IMR-90 (cell line): ENCODE measurements at regions not wholly inside any gene's neighbourhood (a gene's known extent, or its start where the extent isn't known, plus 50 kb on each side); places are given as distances from the start of the nearest gene placed in this dataset.

Source experiments
- ATAC-seq: fragments of 200-7000 bp; cut with Tn5 transposase; 2 replicates; pipeline ENCODE4 v1.9.1; 2020; ENCODE audit warnings: low read depth, mild to moderate bottlenecking, moderate library complexity
- BruUV-seq: library from RNA; stranded (reverse); fragments of 400-500 nt; replicated peaks from 2 replicates; lab custom pipeline; 2021; lab: Mats Ljungman, UMichigan
- CTCF ChIA-PET: fragments of 300-600 bp; formaldehyde crosslinking; extraction: SDS; loops from one replicate; lab custom pipeline; 2021; ENCODE audit warnings: antibody characterized with exemption; lab: Yijun Ruan, JAX
- POLR2A ChIA-PET: fragments of 300-600 bp; sonication (Branson Sonifier 250); formaldehyde crosslinking; loops from one replicate; lab custom pipeline; 2022; ENCODE audit warnings: antibody characterized with exemption; ENCODE audit not compliant: unreplicated experiment; lab: Charles Lee
- DNase-seq: peaks from one replicate; pipeline ENCODE4 v3.0.0; 2013
- H2AFZ ChIP-seq: replicated peaks from 2 replicates; pipeline ENCODE3; 2013; ENCODE audit warnings: low read length, mild to moderate bottlenecking; ENCODE audit not compliant: poor library complexity
- H2AK5ac ChIP-seq: 2 replicates; pipeline ENCODE4 v1.6.1; 2013; ENCODE audit warnings: low read depth, low read length, inconsistent platforms
- H2AK9ac ChIP-seq: replicated peaks from 2 replicates; pipeline ENCODE3; 2013; ENCODE audit warnings: mild to moderate bottlenecking, low read depth, low read length, moderate library complexity; ENCODE audit not compliant: poor library complexity
- H2BK120ac ChIP-seq: 2 replicates; pipeline ENCODE4 v1.6.1; 2013; ENCODE audit warnings: low read depth, low read length, inconsistent platforms
- H2BK15ac ChIP-seq: 3 replicates; pipeline ENCODE4 v1.6.1; 2013; ENCODE audit warnings: low read depth, low read length, inconsistent platforms
- H2BK20ac ChIP-seq: 2 replicates; pipeline ENCODE4 v1.6.1; 2013; ENCODE audit warnings: low read depth, mild to moderate bottlenecking, inconsistent platforms, low read length, moderate library complexity
- H2BK5ac ChIP-seq: 2 replicates; pipeline ENCODE4 v1.6.1; 2013; ENCODE audit warnings: mild to moderate bottlenecking, low read depth, low read length, inconsistent platforms; ENCODE audit not compliant: poor library complexity, severe bottlenecking
- H3K14ac ChIP-seq: replicated peaks from 2 replicates; pipeline ENCODE4 v1.6.1; 2013; ENCODE audit warnings: low read depth, low read length, inconsistent platforms
- H3K18ac ChIP-seq: 2 replicates; pipeline ENCODE4 v1.6.1; 2013; ENCODE audit warnings: low read depth, low read length, control low read depth
- H3K23ac ChIP-seq: 2 replicates; pipeline ENCODE4 v1.6.1; 2013; ENCODE audit warnings: low read depth, low read length, inconsistent platforms
- H3K27ac ChIP-seq: 2 replicates; pipeline ENCODE4 v1.5.1; 2013; ENCODE audit warnings: mild to moderate bottlenecking, control low read depth, low read length; ENCODE audit not compliant: insufficient read depth
- H3K27me3 ChIP-seq: 2 replicates; pipeline ENCODE4 v1.6.1; 2013; ENCODE audit warnings: low read length; ENCODE audit not compliant: control insufficient read depth, insufficient read depth
- H3K36me3 ChIP-seq: 2 replicates; pipeline ENCODE4 v1.6.1; 2013; ENCODE audit warnings: low read length, mixed read lengths; ENCODE audit not compliant: control insufficient read depth, insufficient read depth
- H3K4ac ChIP-seq: 2 replicates; pipeline ENCODE4 v1.6.1; 2013; ENCODE audit warnings: low read depth, low read length, inconsistent platforms
- H3K4me1 ChIP-seq: 2 replicates; pipeline ENCODE4 v1.6.1; 2013; ENCODE audit warnings: low read length, mixed read lengths; ENCODE audit not compliant: control insufficient read depth, insufficient read depth
- H3K4me2 ChIP-seq: 2 replicates; pipeline ENCODE4 v1.6.1; 2013; ENCODE audit warnings: low read depth, mild to moderate bottlenecking, control low read depth, low read length, moderate library complexity
- H3K4me3 ChIP-seq: 2 replicates; pipeline ENCODE4 v1.5.1; 2013; ENCODE audit warnings: low read depth, mild to moderate bottlenecking, control low read depth, low read length, moderate library complexity; ENCODE audit not compliant: insufficient read depth
- H3K56ac ChIP-seq: 2 replicates; pipeline ENCODE4 v1.6.1; 2013; ENCODE audit warnings: low read length, inconsistent platforms; ENCODE audit not compliant: insufficient read depth; ENCODE audit errors: extremely low read depth
- H3K79me1 ChIP-seq, 2 experiments: 2 replicates each; pipeline ENCODE4 v1.6.1; 2013; ENCODE audit warnings: low read length in 2 of 2, inconsistent platforms in 1 of 2, low read depth in 1 of 2
- H3K9ac ChIP-seq: 2 replicates; pipeline ENCODE4 v1.6.1; 2013; ENCODE audit warnings: low read depth, low read length, control low read depth
- H3K9me1 ChIP-seq: 2 replicates; pipeline ENCODE4 v1.6.1; 2013; ENCODE audit warnings: low read length, inconsistent platforms; ENCODE audit not compliant: insufficient read depth
- H3K9me3 ChIP-seq: 2 replicates; pipeline ENCODE4 v1.6.1; 2013; ENCODE audit warnings: low read length; ENCODE audit not compliant: control insufficient read depth, insufficient read depth
- H4K20me1 ChIP-seq: 2 replicates; pipeline ENCODE4 v1.6.1; 2013; ENCODE audit warnings: low read length, inconsistent platforms; ENCODE audit not compliant: insufficient read depth
- H4K5ac ChIP-seq: 2 replicates; pipeline ENCODE4 v1.6.1; 2013; ENCODE audit warnings: mild to moderate bottlenecking, low read depth, low read length, control low read depth
- H4K8ac ChIP-seq, 2 experiments: 2 replicates each; pipeline ENCODE4 v1.6.1; 2013; ENCODE audit warnings: low read depth in 2 of 2, low read length in 2 of 2, control low read depth in 1 of 2, inconsistent platforms in 1 of 2
- H4K91ac ChIP-seq: 2 replicates; pipeline ENCODE4 v1.6.1; 2013; ENCODE audit warnings: low read depth, low read length, inconsistent platforms; ENCODE audit not compliant: insufficient read depth
- BHLHE40 ChIP-seq: fragments of 150-350 bp; IDR thresholded peaks from 2 replicates; pipeline ENCODE4 v1.6.1; 2016; ENCODE audit warnings: mild to moderate bottlenecking, low read depth, low read length
- CEBPB ChIP-seq: IDR thresholded peaks from 2 replicates; pipeline ENCODE4 v1.6.1; 2012; ENCODE audit warnings: low read depth, low read length, improper control_type of control experiment
- CHD1 ChIP-seq: IDR thresholded peaks from 2 replicates; pipeline ENCODE4 v1.6.1; 2012; ENCODE audit warnings: low read depth, low read length, improper control_type of control experiment
- CTCF ChIP-seq: conservative IDR thresholded peaks from 2 replicates; pipeline ENCODE4 v1.5.1; 2012; ENCODE audit warnings: mild to moderate bottlenecking, low read depth, low read length, improper control_type of control experiment
- ELK1 ChIP-seq: fragments of 150-350 bp; IDR thresholded peaks from 2 replicates; pipeline ENCODE4 v1.6.1; 2016; ENCODE audit warnings: low read depth, mild to moderate bottlenecking, low read length, moderate library complexity, borderline replicate concordance
- FOS ChIP-seq: fragments of 150-350 bp; IDR thresholded peaks from 2 replicates; pipeline ENCODE4 v1.6.1; 2016; ENCODE audit warnings: low read depth, low read length
- MAFK ChIP-seq: IDR thresholded peaks from 2 replicates; pipeline ENCODE4 v1.6.1; 2012; ENCODE audit warnings: low read depth, low read length, improper control_type of control experiment
- MAZ ChIP-seq: IDR thresholded peaks from 2 replicates; pipeline ENCODE4 v1.6.1; 2012; ENCODE audit warnings: low read depth, mild to moderate bottlenecking, low read length, improper control_type of control experiment, moderate library complexity, borderline replicate concordance
- MXI1 ChIP-seq: IDR thresholded peaks from 2 replicates; pipeline ENCODE4 v1.6.1; 2012; ENCODE audit warnings: low read depth, mild to moderate bottlenecking, low read length, moderate library complexity, borderline replicate concordance
- NFE2L2 ChIP-seq: fragments of 150-350 bp; IDR thresholded peaks from 2 replicates; pipeline ENCODE4 v1.6.1; 2016; ENCODE audit warnings: low read depth, mild to moderate bottlenecking, low read length
- POLR2A ChIP-seq: IDR thresholded peaks from 2 replicates; pipeline ENCODE4 v1.6.1; 2012; ENCODE audit warnings: mild to moderate bottlenecking, low read depth, low read length
- RAD21 ChIP-seq: IDR thresholded peaks from 2 replicates; pipeline ENCODE4 v1.6.1; 2012; ENCODE audit warnings: low read length, improper control_type of control experiment
- RCOR1 ChIP-seq: IDR thresholded peaks from 2 replicates; pipeline ENCODE4 v1.6.1; 2012; ENCODE audit warnings: mild to moderate bottlenecking, low read length, improper control_type of control experiment; ENCODE audit not compliant: insufficient replicate concordance
- RFX5 ChIP-seq: IDR thresholded peaks from 2 replicates; pipeline ENCODE4 v1.8.0; 2012; ENCODE audit warnings: low read depth, mild to moderate bottlenecking, low read length, moderate library complexity
- SMC3 ChIP-seq: fragments of 150-350 bp; IDR thresholded peaks from 2 replicates; pipeline ENCODE4 v1.6.1; 2016; ENCODE audit warnings: low read depth, mild to moderate bottlenecking, antibody characterized with exemption, low read length, moderate library complexity
- USF2 ChIP-seq: fragments of 150-350 bp; IDR thresholded peaks from 2 replicates; pipeline ENCODE4 v1.6.1; 2017; ENCODE audit warnings: mild to moderate bottlenecking, antibody characterized with exemption, low read length, low read depth
- WGBS, 2 experiments: methylation state at CpG; one replicate each; pipeline versions ENCODE4 v1.1.5 to v1.1.7; 2013; ENCODE audit warnings: missing lambda C conversion rate in 2 of 2; ENCODE audit not compliant: insufficient read length in 1 of 2; ENCODE audit errors: extremely low coverage in 2 of 2; 5-methylcytosine and 5-hydroxymethylcytosine counted together
- dilution Hi-C: fragments of 300-500 bp; cut with HindIII; formaldehyde crosslinking; loops from one replicate; pipeline ENCODE4 v1.14.3; 2018; ENCODE audit warnings: low sequenced_read_pairs; ENCODE audit not compliant: unreplicated experiment
- in situ Hi-C: fragments of 300-500 bp; cut with MboI; formaldehyde crosslinking; loops from 3 replicates; pipeline ENCODE4 v1.14.3; 2019; ENCODE audit warnings: low sequenced_read_pairs, inconsistent platforms, mixed read lengths
- intact Hi-C: fragments of 100-400 bp; cut with micrococcal nuclease; formaldehyde crosslinking; loops from 2 replicates; pipeline ENCODE4 v1.10.0; 2022

- WGBS, 2 experiments, result no CpG with 5 or more reads among the region's 6 CpGs
- Histone ChIP-seq H2BK5ac (no peak overlapping the region), H3K9me3 (no peaks in the 10 kb centered on the region), H4K20me1 (no peaks in the 10 kb centered on the region), H3K4ac (no peak overlapping the region), H3K27me3 (peaks cover 3% of the 10 kb centered on the region), H3K27ac (no peak overlapping the region), H3K23ac (no peak overlapping the region), H2AFZ (peak overlapping the region; percentile 33), H4K91ac (no peak overlapping the region), H2BK120ac (peak overlapping the region; percentile 27; the same call in 1 of the 2 replicates), H3K9ac (no peak overlapping the region), H4K8ac (0 out of 4 replicates have a peak overlapping the region, but pooled peaks of 1 of the 2 experiments have one; percentile 7), H3K56ac (no peak overlapping the region), H3K79me1 (no peaks in the 10 kb centered on the region), H2BK15ac (peak overlapping the region; percentile 9; the same call in 1 of the 3 replicates), H3K18ac (no peak overlapping the region), H3K9me1 (peaks cover 8% of the 10 kb centered on the region), H2AK5ac (no peak overlapping the region), H3K4me2 (no peak overlapping the region), H3K14ac (0 out of 2 replicates have a peak overlapping the region, but pooled peaks have one; percentile 11), H3K36me3 (no peaks in the 10 kb centered on the region), H3K4me1 (peaks cover 11% of the 10 kb centered on the region), H4K5ac (no peak overlapping the region), H2AK9ac (no peak overlapping the region), H2BK20ac (no peak overlapping the region), H3K4me3 (no peak overlapping the region)
- no TSS peak for BruUV-seq
- in situ Hi-C loops (no loop called here), dilution Hi-C loops (no loop called here), intact Hi-C loops (no loop called here)
- ChIA-PET POLR2A (no interaction called here), CTCF (interaction anchor here (0.6 kb wide), 1 partner anchor 1070 kb away, joined by 3 read pairs; no protein-coding TSS in a partner anchor)
- DNase-seq (peak; percentile 32), ATAC-seq (peak; percentile 40; the same call in 1 of the 2 replicates)
- TF ChIP-seq POLR2A, result no peak
- TF ChIP-seq MXI1, result no peak
- no peak for TF ChIP-seq MAFK
- TF ChIP-seq CEBPB, result no peak
- TF ChIP-seq CTCF, result no peak
- TF ChIP-seq RAD21, result no peak
- no peak for TF ChIP-seq RCOR1
- no peak for TF ChIP-seq CHD1
- TF ChIP-seq MAZ, result no peak
- TF ChIP-seq USF2, result no peak
- no peak for TF ChIP-seq SMC3
- TF ChIP-seq NFE2L2, result no peak
- no peak for TF ChIP-seq BHLHE40
- no peak for TF ChIP-seq RFX5
- TF ChIP-seq FOS, result no peak
- no peak for TF ChIP-seq ELK1
Measured at GRCh38 chr16:48082516-48082915, 73.3 kb downstream of the ABCC12 start.
